IMR-90 (cell line): ENCODE measurements at regions not wholly inside any gene's neighbourhood (a gene's known extent, or its start where the extent isn't known, plus 50 kb on each side); places are given as distances from the start of the nearest gene placed in this dataset.

Source experiments
- ATAC-seq: fragments of 200-7000 bp; cut with Tn5 transposase; 2 replicates; pipeline ENCODE4 v1.9.1; 2020; ENCODE audit warnings: low read depth, mild to moderate bottlenecking, moderate library complexity
- BruUV-seq: library from RNA; stranded (reverse); fragments of 400-500 nt; replicated peaks from 2 replicates; lab custom pipeline; 2021; lab: Mats Ljungman, UMichigan
- CTCF ChIA-PET: fragments of 300-600 bp; formaldehyde crosslinking; extraction: SDS; loops from one replicate; lab custom pipeline; 2021; ENCODE audit warnings: antibody characterized with exemption; lab: Yijun Ruan, JAX
- POLR2A ChIA-PET: fragments of 300-600 bp; sonication (Branson Sonifier 250); formaldehyde crosslinking; loops from one replicate; lab custom pipeline; 2022; ENCODE audit warnings: antibody characterized with exemption; ENCODE audit not compliant: unreplicated experiment; lab: Charles Lee
- DNase-seq: peaks from one replicate; pipeline ENCODE4 v3.0.0; 2013
- H2AFZ ChIP-seq: replicated peaks from 2 replicates; pipeline ENCODE3; 2013; ENCODE audit warnings: low read length, mild to moderate bottlenecking; ENCODE audit not compliant: poor library complexity
- H2AK5ac ChIP-seq: 2 replicates; pipeline ENCODE4 v1.6.1; 2013; ENCODE audit warnings: low read depth, low read length, inconsistent platforms
- H2AK9ac ChIP-seq: replicated peaks from 2 replicates; pipeline ENCODE3; 2013; ENCODE audit warnings: mild to moderate bottlenecking, low read depth, low read length, moderate library complexity; ENCODE audit not compliant: poor library complexity
- H2BK120ac ChIP-seq: 2 replicates; pipeline ENCODE4 v1.6.1; 2013; ENCODE audit warnings: low read depth, low read length, inconsistent platforms
- H2BK15ac ChIP-seq: 3 replicates; pipeline ENCODE4 v1.6.1; 2013; ENCODE audit warnings: low read depth, low read length, inconsistent platforms
- H2BK20ac ChIP-seq: 2 replicates; pipeline ENCODE4 v1.6.1; 2013; ENCODE audit warnings: low read depth, mild to moderate bottlenecking, inconsistent platforms, low read length, moderate library complexity
- H2BK5ac ChIP-seq: 2 replicates; pipeline ENCODE4 v1.6.1; 2013; ENCODE audit warnings: mild to moderate bottlenecking, low read depth, low read length, inconsistent platforms; ENCODE audit not compliant: poor library complexity, severe bottlenecking
- H3K14ac ChIP-seq: replicated peaks from 2 replicates; pipeline ENCODE4 v1.6.1; 2013; ENCODE audit warnings: low read depth, low read length, inconsistent platforms
- H3K18ac ChIP-seq: 2 replicates; pipeline ENCODE4 v1.6.1; 2013; ENCODE audit warnings: low read depth, low read length, control low read depth
- H3K23ac ChIP-seq: 2 replicates; pipeline ENCODE4 v1.6.1; 2013; ENCODE audit warnings: low read depth, low read length, inconsistent platforms
- H3K27ac ChIP-seq: 2 replicates; pipeline ENCODE4 v1.5.1; 2013; ENCODE audit warnings: mild to moderate bottlenecking, control low read depth, low read length; ENCODE audit not compliant: insufficient read depth
- H3K27me3 ChIP-seq: 2 replicates; pipeline ENCODE4 v1.6.1; 2013; ENCODE audit warnings: low read length; ENCODE audit not compliant: control insufficient read depth, insufficient read depth
- H3K36me3 ChIP-seq: 2 replicates; pipeline ENCODE4 v1.6.1; 2013; ENCODE audit warnings: low read length, mixed read lengths; ENCODE audit not compliant: control insufficient read depth, insufficient read depth
- H3K4ac ChIP-seq: 2 replicates; pipeline ENCODE4 v1.6.1; 2013; ENCODE audit warnings: low read depth, low read length, inconsistent platforms
- H3K4me1 ChIP-seq: 2 replicates; pipeline ENCODE4 v1.6.1; 2013; ENCODE audit warnings: low read length, mixed read lengths; ENCODE audit not compliant: control insufficient read depth, insufficient read depth
- H3K4me2 ChIP-seq: 2 replicates; pipeline ENCODE4 v1.6.1; 2013; ENCODE audit warnings: low read depth, mild to moderate bottlenecking, control low read depth, low read length, moderate library complexity
- H3K4me3 ChIP-seq: 2 replicates; pipeline ENCODE4 v1.5.1; 2013; ENCODE audit warnings: low read depth, mild to moderate bottlenecking, control low read depth, low read length, moderate library complexity; ENCODE audit not compliant: insufficient read depth
- H3K56ac ChIP-seq: 2 replicates; pipeline ENCODE4 v1.6.1; 2013; ENCODE audit warnings: low read length, inconsistent platforms; ENCODE audit not compliant: insufficient read depth; ENCODE audit errors: extremely low read depth
- H3K79me1 ChIP-seq, 2 experiments: 2 replicates each; pipeline ENCODE4 v1.6.1; 2013; ENCODE audit warnings: low read length in 2 of 2, inconsistent platforms in 1 of 2, low read depth in 1 of 2
- H3K9ac ChIP-seq: 2 replicates; pipeline ENCODE4 v1.6.1; 2013; ENCODE audit warnings: low read depth, low read length, control low read depth
- H3K9me1 ChIP-seq: 2 replicates; pipeline ENCODE4 v1.6.1; 2013; ENCODE audit warnings: low read length, inconsistent platforms; ENCODE audit not compliant: insufficient read depth
- H3K9me3 ChIP-seq: 2 replicates; pipeline ENCODE4 v1.6.1; 2013; ENCODE audit warnings: low read length; ENCODE audit not compliant: control insufficient read depth, insufficient read depth
- H4K20me1 ChIP-seq: 2 replicates; pipeline ENCODE4 v1.6.1; 2013; ENCODE audit warnings: low read length, inconsistent platforms; ENCODE audit not compliant: insufficient read depth
- H4K5ac ChIP-seq: 2 replicates; pipeline ENCODE4 v1.6.1; 2013; ENCODE audit warnings: mild to moderate bottlenecking, low read depth, low read length, control low read depth
- H4K8ac ChIP-seq, 2 experiments: 2 replicates each; pipeline ENCODE4 v1.6.1; 2013; ENCODE audit warnings: low read depth in 2 of 2, low read length in 2 of 2, control low read depth in 1 of 2, inconsistent platforms in 1 of 2
- H4K91ac ChIP-seq: 2 replicates; pipeline ENCODE4 v1.6.1; 2013; ENCODE audit warnings: low read depth, low read length, inconsistent platforms; ENCODE audit not compliant: insufficient read depth
- BHLHE40 ChIP-seq: fragments of 150-350 bp; IDR thresholded peaks from 2 replicates; pipeline ENCODE4 v1.6.1; 2016; ENCODE audit warnings: mild to moderate bottlenecking, low read depth, low read length
- CEBPB ChIP-seq: IDR thresholded peaks from 2 replicates; pipeline ENCODE4 v1.6.1; 2012; ENCODE audit warnings: low read depth, low read length, improper control_type of control experiment
- CHD1 ChIP-seq: IDR thresholded peaks from 2 replicates; pipeline ENCODE4 v1.6.1; 2012; ENCODE audit warnings: low read depth, low read length, improper control_type of control experiment
- FOS ChIP-seq: fragments of 150-350 bp; IDR thresholded peaks from 2 replicates; pipeline ENCODE4 v1.6.1; 2016; ENCODE audit warnings: low read depth, low read length
- MAFK ChIP-seq: IDR thresholded peaks from 2 replicates; pipeline ENCODE4 v1.6.1; 2012; ENCODE audit warnings: low read depth, low read length, improper control_type of control experiment
- MAZ ChIP-seq: IDR thresholded peaks from 2 replicates; pipeline ENCODE4 v1.6.1; 2012; ENCODE audit warnings: low read depth, mild to moderate bottlenecking, low read length, improper control_type of control experiment, moderate library complexity, borderline replicate concordance
- MXI1 ChIP-seq: IDR thresholded peaks from 2 replicates; pipeline ENCODE4 v1.6.1; 2012; ENCODE audit warnings: low read depth, mild to moderate bottlenecking, low read length, moderate library complexity, borderline replicate concordance
- NFE2L2 ChIP-seq: fragments of 150-350 bp; IDR thresholded peaks from 2 replicates; pipeline ENCODE4 v1.6.1; 2016; ENCODE audit warnings: low read depth, mild to moderate bottlenecking, low read length
- POLR2A ChIP-seq: IDR thresholded peaks from 2 replicates; pipeline ENCODE4 v1.6.1; 2012; ENCODE audit warnings: mild to moderate bottlenecking, low read depth, low read length
- RAD21 ChIP-seq: IDR thresholded peaks from 2 replicates; pipeline ENCODE4 v1.6.1; 2012; ENCODE audit warnings: low read length, improper control_type of control experiment
- RCOR1 ChIP-seq: IDR thresholded peaks from 2 replicates; pipeline ENCODE4 v1.6.1; 2012; ENCODE audit warnings: mild to moderate bottlenecking, low read length, improper control_type of control experiment; ENCODE audit not compliant: insufficient replicate concordance
- RFX5 ChIP-seq: IDR thresholded peaks from 2 replicates; pipeline ENCODE4 v1.8.0; 2012; ENCODE audit warnings: low read depth, mild to moderate bottlenecking, low read length, moderate library complexity
- SMC3 ChIP-seq: fragments of 150-350 bp; IDR thresholded peaks from 2 replicates; pipeline ENCODE4 v1.6.1; 2016; ENCODE audit warnings: low read depth, mild to moderate bottlenecking, antibody characterized with exemption, low read length, moderate library complexity
- USF2 ChIP-seq: fragments of 150-350 bp; IDR thresholded peaks from 2 replicates; pipeline ENCODE4 v1.6.1; 2017; ENCODE audit warnings: mild to moderate bottlenecking, antibody characterized with exemption, low read length, low read depth
- WGBS, 2 experiments: methylation state at CpG; one replicate each; pipeline versions ENCODE4 v1.1.5 to v1.1.7; 2013; ENCODE audit warnings: missing lambda C conversion rate in 2 of 2; ENCODE audit not compliant: insufficient read length in 1 of 2; ENCODE audit errors: extremely low coverage in 2 of 2; 5-methylcytosine and 5-hydroxymethylcytosine counted together
- dilution Hi-C: fragments of 300-500 bp; cut with HindIII; formaldehyde crosslinking; loops from one replicate; pipeline ENCODE4 v1.14.3; 2018; ENCODE audit warnings: low sequenced_read_pairs; ENCODE audit not compliant: unreplicated experiment
- in situ Hi-C: fragments of 300-500 bp; cut with MboI; formaldehyde crosslinking; loops from 3 replicates; pipeline ENCODE4 v1.14.3; 2019; ENCODE audit warnings: low sequenced_read_pairs, inconsistent platforms, mixed read lengths
- intact Hi-C: fragments of 100-400 bp; cut with micrococcal nuclease; formaldehyde crosslinking; loops from 2 replicates; pipeline ENCODE4 v1.10.0; 2022
- TF ChIP-seq, protein P1 (sequence below): conservative IDR thresholded peaks from 2 replicates; pipeline ENCODE4 v1.5.1; 2012; ENCODE audit warnings: mild to moderate bottlenecking, low read depth, low read length, improper control_type of control experiment
- TF ChIP-seq, protein P2 (sequence below): fragments of 150-350 bp; IDR thresholded peaks from 2 replicates; pipeline ENCODE4 v1.6.1; 2016; ENCODE audit warnings: low read depth, mild to moderate bottlenecking, low read length, moderate library complexity, borderline replicate concordance

DNA sequence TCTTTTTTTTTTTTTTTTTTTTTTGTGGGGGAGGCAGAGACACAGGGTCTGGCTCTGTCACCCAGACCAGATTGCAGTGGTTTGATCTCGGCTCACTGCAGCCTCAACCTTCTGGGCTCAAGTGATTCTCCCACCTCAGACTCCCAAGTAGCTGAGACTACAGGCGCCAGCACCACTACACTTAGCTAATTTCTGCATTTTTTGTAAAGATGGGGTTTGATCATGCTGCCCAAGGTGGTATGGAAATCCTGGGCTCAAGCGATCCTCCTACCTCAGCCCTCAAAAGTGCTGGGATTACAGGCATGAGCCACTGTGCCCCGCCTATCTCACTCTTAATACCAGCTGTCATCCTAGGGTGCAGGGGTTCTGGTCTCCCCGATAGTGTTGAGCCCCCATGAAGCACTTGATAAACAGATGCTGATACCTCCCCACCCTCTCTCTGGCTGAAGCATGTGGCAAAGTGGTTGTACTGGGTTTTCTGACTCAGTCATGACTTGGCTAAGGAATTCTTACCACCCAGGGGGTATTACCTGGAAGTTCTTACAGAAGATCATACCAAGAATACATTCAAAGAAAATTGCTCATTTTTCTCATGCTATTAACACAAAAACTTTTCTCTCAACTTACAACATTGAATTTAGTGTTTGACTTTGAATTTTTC lies 110.2 kb upstream of the DAPK1 start:
- no TSS peak for BruUV-seq
- Histone ChIP-seq H4K8ac (no peak overlapping the region), H3K4me3 (no peak overlapping the region), H3K18ac (no peak overlapping the region), H2BK5ac (no peak overlapping the region), H3K4me2 (no peak overlapping the region), H2AFZ (no peak overlapping the region), H2BK20ac (no peak overlapping the region), H3K9ac (no peak overlapping the region), H3K27ac (no peak overlapping the region), H3K9me1 (no peaks in the 10 kb centered on the region), H2AK9ac (no peak overlapping the region), H3K27me3 (peaks cover 2% of the 10 kb centered on the region), H3K4me1 (no peaks in the 10 kb centered on the region), H3K56ac (no peak overlapping the region), H4K91ac (no peak overlapping the region), H3K79me1 (no peaks in the 10 kb centered on the region), H3K4ac (no peak overlapping the region), H2BK120ac (no peak overlapping the region), H3K14ac (no peak overlapping the region), H2BK15ac (no peak overlapping the region), H2AK5ac (no peak overlapping the region), H3K9me3 (no peaks in the 10 kb centered on the region), H4K20me1 (no peaks in the 10 kb centered on the region), H4K5ac (no peak overlapping the region), H3K36me3 (no peaks in the 10 kb centered on the region), H3K23ac (no peak overlapping the region)
- in situ Hi-C loops, result no loop called here
- CTCF ChIA-PET, result interaction anchor here (0.6 kb wide), 1 partner anchor 433 kb away, joined by 4 read pairs; no protein-coding TSS in a partner anchor
- no peak for DNase-seq
- ATAC-seq, result no peak
- intact Hi-C loops, result no loop called here
- TF ChIP-seq CEBPB (no peak), MAFK (no peak), SMC3 (no peak), BHLHE40 (no peak), USF2 (no peak), MXI1 (no peak), MAZ (no peak), NFE2L2 (no peak), RCOR1 (no peak), RFX5 (no peak), CHD1 (no peak), FOS (no peak), POLR2A (no peak), RAD21 (no peak)
- TF ChIP-seq, protein P1, sequence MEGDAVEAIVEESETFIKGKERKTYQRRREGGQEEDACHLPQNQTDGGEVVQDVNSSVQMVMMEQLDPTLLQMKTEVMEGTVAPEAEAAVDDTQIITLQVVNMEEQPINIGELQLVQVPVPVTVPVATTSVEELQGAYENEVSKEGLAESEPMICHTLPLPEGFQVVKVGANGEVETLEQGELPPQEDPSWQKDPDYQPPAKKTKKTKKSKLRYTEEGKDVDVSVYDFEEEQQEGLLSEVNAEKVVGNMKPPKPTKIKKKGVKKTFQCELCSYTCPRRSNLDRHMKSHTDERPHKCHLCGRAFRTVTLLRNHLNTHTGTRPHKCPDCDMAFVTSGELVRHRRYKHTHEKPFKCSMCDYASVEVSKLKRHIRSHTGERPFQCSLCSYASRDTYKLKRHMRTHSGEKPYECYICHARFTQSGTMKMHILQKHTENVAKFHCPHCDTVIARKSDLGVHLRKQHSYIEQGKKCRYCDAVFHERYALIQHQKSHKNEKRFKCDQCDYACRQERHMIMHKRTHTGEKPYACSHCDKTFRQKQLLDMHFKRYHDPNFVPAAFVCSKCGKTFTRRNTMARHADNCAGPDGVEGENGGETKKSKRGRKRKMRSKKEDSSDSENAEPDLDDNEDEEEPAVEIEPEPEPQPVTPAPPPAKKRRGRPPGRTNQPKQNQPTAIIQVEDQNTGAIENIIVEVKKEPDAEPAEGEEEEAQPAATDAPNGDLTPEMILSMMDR, result no peak
- TF ChIP-seq, protein P2, sequence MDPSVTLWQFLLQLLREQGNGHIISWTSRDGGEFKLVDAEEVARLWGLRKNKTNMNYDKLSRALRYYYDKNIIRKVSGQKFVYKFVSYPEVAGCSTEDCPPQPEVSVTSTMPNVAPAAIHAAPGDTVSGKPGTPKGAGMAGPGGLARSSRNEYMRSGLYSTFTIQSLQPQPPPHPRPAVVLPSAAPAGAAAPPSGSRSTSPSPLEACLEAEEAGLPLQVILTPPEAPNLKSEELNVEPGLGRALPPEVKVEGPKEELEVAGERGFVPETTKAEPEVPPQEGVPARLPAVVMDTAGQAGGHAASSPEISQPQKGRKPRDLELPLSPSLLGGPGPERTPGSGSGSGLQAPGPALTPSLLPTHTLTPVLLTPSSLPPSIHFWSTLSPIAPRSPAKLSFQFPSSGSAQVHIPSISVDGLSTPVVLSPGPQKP, result no peak
- WGBS, 2 experiments, result no CpG with 5 or more reads among the region's 5 CpGs
- dilution Hi-C loops, result no loop called here
- POLR2A ChIA-PET, result no interaction called here
